ENCODE measurements at regions not wholly inside any gene's neighbourhood (a gene's known extent, or its start where the extent isn't known, plus 50 kb on each side); places are given as distances from the start of the nearest gene placed in this dataset.

- peak; percentile 60 for DNase-seq (ENCODE audit: low read depth)
- no peak overlapping the region for H3K4me3 ChIP-seq (replicated peaks; ENCODE audit: low read depth, low read length)
- TF ChIP-seq, protein P1, sequence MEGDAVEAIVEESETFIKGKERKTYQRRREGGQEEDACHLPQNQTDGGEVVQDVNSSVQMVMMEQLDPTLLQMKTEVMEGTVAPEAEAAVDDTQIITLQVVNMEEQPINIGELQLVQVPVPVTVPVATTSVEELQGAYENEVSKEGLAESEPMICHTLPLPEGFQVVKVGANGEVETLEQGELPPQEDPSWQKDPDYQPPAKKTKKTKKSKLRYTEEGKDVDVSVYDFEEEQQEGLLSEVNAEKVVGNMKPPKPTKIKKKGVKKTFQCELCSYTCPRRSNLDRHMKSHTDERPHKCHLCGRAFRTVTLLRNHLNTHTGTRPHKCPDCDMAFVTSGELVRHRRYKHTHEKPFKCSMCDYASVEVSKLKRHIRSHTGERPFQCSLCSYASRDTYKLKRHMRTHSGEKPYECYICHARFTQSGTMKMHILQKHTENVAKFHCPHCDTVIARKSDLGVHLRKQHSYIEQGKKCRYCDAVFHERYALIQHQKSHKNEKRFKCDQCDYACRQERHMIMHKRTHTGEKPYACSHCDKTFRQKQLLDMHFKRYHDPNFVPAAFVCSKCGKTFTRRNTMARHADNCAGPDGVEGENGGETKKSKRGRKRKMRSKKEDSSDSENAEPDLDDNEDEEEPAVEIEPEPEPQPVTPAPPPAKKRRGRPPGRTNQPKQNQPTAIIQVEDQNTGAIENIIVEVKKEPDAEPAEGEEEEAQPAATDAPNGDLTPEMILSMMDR (IDR thresholded peaks at IDR 0.05; ENCODE audit: low read length, missing control alignments): no peak
Observed at GRCh38 chr5:108661590-108662219, 86.0 kb upstream of the FER start.

GRCh38 chr5:108661024-108661423 is 86.7 kb upstream of the FER start:
- H3K4me3 ChIP-seq (replicated peaks; ENCODE audit: low read depth, low read length): no peak overlapping the region
- TF ChIP-seq, protein P1 (IDR thresholded peaks at IDR 0.05; ENCODE audit: low read length, missing control alignments): no peak
- DNase-seq (ENCODE audit: low read depth): no peak

DNA sequence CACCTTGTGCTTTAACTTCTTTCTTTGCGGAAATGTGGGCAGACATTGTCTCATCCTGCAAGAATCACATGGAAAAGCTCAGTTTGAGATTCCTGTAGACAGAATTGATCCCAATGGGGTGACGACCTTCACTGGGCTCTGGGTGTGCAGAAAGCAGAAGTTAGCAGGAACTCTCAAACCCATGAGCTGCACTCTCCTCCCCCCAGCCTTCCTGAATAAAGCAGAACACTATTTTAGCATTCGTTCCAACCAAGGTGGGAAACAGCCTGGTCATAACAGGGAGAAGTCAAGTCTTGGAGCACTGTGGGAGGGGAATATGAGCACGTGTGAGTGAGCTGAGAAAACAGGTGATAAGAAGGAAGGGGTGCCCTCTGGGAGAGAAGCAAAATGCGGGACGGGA is 87.4 kb upstream of the FER start:
- no peak overlapping the region for H3K4me3 ChIP-seq (replicated peaks; ENCODE audit: low read depth, low read length)
- no peak for DNase-seq (ENCODE audit: low read depth)
- TF ChIP-seq, protein P1 (IDR thresholded peaks at IDR 0.05; ENCODE audit: low read length, missing control alignments): no peak

DNA sequence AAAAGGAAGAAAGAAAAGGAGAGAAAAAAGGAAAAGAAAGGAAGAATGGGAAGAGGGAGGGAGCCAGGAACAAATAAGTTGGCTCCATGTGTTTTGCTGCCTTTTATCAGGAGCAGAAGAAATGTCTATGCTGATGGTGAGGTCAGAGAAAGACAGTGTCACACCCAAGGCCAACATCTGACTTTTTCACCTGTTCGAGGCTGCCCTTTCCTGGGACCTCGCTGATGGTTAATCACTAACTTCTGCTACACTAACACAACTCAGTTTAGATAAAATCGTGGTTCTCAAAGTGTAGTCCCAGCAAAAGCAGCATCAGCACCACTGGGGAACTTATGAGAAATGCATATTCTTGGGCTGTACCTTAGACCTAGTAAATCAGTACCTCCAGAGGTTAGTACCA is 88.2 kb upstream of the FER start:
- DNase-seq (ENCODE audit: low read depth): no peak
- TF ChIP-seq, protein P1 (IDR thresholded peaks at IDR 0.05; ENCODE audit: low read length, missing control alignments): no peak
- no peak overlapping the region for H3K4me3 ChIP-seq (replicated peaks; ENCODE audit: low read depth, low read length)

GRCh38 chr5:108655750-108656450 is 91.8 kb upstream of the FER start:
- no peak overlapping the region for H3K4me3 ChIP-seq (replicated peaks; ENCODE audit: low read depth, low read length)
- TF ChIP-seq, protein P1 (IDR thresholded peaks at IDR 0.05; ENCODE audit: low read length, missing control alignments): no peak
- DNase-seq (ENCODE audit: low read depth): peak; percentile 88

DNA sequence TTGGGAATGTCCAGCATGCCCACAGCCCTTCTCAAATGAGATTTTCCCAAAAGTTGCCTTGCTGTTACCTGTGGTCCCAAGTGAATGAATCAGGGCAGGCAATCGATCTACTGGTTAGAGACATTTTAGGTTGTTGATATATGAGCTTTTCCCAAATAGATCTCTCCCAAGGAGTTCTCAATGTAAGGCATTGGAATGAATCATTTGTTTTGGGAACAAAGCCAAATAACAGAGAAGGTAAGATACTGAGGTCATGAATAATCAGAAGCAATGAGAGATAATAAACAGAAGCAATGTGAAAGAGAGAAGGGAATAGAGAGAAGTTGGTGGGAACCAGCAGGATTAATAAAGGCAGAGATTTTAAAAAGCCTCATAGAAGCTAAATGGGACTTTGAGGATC is 93.6 kb upstream of the FER start:
- TF ChIP-seq, protein P1 (IDR thresholded peaks at IDR 0.05; ENCODE audit: low read length, missing control alignments): no peak
- no peak overlapping the region for H3K4me3 ChIP-seq (replicated peaks; ENCODE audit: low read depth, low read length)
- peak; percentile 52 for DNase-seq (ENCODE audit: low read depth)

DNA sequence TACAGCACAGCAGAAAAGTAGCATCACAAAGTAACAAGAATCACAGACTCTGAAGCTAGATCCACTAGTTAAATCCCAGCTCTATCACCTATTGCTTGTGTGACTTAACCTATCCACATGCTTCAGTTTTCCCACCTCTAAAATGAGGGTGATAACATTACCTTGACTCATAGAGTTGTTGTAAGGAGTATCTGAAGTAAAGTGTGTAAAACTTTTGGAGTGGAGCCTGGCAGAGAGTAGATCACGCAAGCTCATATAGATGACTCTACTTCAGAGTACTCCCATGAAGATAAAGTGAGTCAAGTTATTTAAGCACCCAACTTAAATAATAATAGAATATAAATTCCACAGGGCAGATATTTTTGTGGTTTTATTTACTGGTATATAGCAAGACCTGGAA is 94.5 kb upstream of the FER start:
- no peak overlapping the region for H3K4me3 ChIP-seq (replicated peaks; ENCODE audit: low read depth, low read length)
- peak; percentile 17 for DNase-seq (ENCODE audit: low read depth)
- TF ChIP-seq, protein P1 (IDR thresholded peaks at IDR 0.05; ENCODE audit: low read length, missing control alignments): no peak
